NCI-H1092 (cell line): ENCODE measurements at regions not wholly inside any gene's neighbourhood (a gene's known extent, or its start where the extent isn't known, plus 50 kb on each side); places are given as distances from the start of the nearest gene placed in this dataset.
"Not testable (repeated sequence)": the region's sequence is repeated elsewhere in the genome, so short reads cannot be mapped to it uniquely, and the experiment has no call there.

Source experiments
- DNase-seq: peaks from one replicate; lab custom pipeline; 2025; lab: John Stamatoyannopoulos, UW

- not testable (repeated sequence) for DNase-seq
Measured at GRCh38 chr16:22572331-22573224, 61.9 kb downstream of the NPIPB5 start.

GRCh38 chr16:22573225-22573530 lies 62.5 kb downstream of the NPIPB5 start:
- not testable (repeated sequence) for DNase-seq

DNA sequence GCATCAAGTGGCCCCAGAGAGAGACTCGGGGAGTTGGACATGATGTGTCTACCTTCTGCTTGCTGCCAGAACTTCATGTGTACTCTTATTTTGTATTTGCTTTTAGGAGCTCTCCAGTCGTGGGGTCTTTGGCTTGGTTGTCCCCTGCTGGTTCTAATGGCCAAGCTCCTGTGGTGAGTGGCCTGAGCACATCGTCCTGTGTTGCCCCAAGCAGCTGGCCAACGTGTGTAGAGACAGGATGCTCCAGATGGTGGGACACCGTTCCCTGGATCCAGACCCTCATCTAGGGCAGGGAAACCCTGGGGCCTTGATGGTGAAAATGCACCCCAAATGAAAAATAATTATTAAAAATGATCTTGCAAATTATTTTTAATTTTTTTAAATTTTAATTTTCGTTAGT lies 65.8 kb downstream of the NPIPB5 start:
- not testable (repeated sequence) for DNase-seq

- DNase-seq = not testable (repeated sequence)
Measured at GRCh38 chr16:22583195-22583594, 72.5 kb downstream of the NPIPB5 start.

GRCh38 chr16:22584459-22584858 lies 73.8 kb downstream of the NPIPB5 start:
- DNase-seq = not testable (repeated sequence)

- DNase-seq = not testable (repeated sequence)
Measured at GRCh38 chr16:22584941-22585340, 74.2 kb downstream of the NPIPB5 start.

GRCh38 chr16:22585431-22585830 lies 74.7 kb downstream of the NPIPB5 start:
- not testable (repeated sequence) for DNase-seq

DNA sequence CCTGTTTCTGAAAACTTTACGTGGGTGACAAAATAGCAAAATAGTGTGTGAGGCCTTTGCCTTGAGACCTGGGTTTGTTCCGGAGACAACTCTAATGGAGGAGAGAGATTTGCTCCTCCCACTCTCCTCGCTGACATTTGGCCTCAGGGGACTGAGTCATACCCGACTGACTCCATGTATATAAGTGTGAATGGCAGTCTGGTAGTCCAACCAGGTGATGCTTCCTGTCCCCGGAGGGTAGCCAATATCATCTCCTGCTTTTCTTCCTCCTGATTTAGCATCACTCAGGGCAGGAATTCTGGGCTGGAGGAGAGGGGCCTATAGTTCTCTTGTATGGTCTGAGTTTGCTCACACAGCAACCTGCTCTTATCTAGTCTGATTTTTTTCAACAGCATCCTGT lies 76.0 kb downstream of the NPIPB5 start:
- DNase-seq = not testable (repeated sequence)

DNA sequence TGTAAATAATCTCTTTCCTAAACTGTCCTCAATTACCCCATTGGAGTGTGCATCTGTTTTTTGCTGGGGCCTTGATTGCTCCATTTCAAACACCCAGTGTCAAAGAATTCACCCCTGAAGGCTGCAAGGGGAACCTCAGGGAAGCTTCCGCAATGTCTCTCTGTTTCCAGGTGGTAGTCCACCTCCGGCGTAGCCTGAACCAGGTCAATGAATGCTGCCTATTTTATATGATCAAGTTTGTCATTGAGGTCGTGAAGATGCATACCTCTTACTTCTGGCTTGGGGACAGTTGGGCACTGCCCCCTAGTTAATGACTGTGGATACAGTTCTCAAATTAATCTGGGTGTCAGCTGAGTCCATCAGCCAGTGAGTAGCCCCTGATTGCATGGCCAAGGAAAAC lies 79.1 kb downstream of the NPIPB5 start:
- not testable (repeated sequence) for DNase-seq

GRCh38 chr16:22596445-22597045 lies 85.9 kb downstream of the NPIPB5 start:
- DNase-seq = not testable (repeated sequence)

DNA sequence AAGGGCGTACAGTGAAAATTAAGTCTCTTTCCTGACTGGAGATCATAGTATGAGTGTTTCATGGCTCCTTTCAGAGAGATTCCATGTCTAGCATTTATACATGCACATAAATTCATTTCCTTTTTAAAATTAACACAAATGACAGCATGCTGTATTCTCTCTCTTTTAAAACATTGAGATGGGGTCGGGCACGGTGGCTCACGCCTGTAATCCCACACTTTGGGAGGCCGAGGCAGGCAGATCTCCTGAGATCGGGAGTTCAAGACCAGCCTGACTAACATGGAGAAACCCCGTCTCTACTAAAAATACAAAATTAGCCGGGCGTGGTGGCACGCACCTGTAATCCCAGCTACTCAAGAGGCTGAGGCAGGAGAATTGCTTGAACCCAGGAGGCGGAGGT lies 93.1 kb downstream of the NPIPB5 start:
- DNase-seq = not testable (repeated sequence)

DNA sequence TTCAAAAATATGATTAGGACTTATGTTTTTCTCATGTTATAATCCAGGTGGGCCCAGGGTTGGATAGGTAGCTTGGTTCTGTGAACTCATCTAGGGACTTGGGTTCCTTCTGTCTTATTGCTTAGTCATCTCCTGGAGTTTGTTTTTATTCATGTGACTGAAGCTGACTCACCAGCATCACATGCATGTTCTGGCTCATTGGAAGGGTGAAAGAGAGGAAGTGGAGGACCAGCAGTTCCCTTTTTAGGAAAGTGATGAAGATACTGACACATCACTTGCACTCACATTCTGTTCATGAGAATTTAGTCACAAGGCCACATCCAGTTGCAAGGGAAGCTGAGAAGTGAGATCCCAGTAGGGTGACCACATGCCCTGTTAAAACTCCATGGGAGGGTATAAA lies 95.9 kb downstream of the NPIPB5 start:
- DNase-seq = not testable (repeated sequence)

DNA sequence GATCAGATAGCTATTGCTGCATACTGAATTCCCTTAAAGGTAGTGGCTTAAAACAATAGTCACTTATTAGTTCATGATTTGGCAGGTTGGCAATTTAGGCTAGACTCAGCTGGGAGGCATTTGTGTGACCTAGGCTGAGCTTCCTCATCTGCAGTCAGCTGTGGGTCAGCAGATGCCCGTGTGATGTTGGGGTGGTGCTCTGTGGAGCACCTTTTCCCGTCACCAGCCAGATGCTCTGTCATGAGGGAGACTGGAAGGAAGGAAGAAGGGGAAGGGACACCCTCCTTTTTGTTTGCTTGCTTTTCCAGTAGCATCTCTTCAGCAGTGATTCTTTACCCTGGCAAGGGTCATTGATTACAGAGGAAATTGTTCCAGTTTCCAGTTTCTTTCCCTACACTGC lies 99.1 kb downstream of the NPIPB5 start:
- not testable (repeated sequence) for DNase-seq

GRCh38 chr16:22611128-22611527 lies 100.4 kb downstream of the NPIPB5 start:
- DNase-seq = not testable (repeated sequence)

DNA sequence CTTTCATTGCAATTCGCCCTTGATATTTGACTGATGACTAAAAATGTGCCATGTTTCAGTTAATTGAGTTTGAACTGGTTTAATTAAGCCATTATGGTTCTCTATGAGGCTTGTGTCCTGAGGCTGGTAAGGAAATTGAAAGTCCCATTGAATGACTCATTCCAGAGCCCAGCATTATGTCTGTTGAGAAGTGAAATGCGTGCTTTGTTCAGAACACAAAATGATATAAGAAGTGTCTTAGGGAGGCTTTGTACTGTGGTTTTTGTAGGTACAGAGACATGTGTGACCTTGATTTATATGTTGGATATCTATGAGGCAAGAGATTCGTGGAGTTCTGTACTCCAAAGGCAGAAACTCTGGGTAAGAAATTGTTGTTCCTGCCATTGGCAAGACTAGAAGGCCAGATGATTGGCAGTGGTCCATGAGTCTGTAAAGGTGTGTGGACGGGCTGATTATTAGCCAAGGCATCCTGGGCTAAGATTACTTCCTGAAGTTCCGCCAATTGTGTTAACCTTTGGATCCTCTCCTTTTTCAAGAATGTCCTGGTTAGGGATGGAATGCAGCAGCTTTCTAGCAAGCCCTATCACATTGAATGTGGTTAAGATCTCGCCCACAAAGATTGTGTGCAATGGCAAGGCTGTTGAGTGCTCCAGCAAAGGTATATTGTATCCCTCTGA lies 103.7 kb downstream of the NPIPB5 start:
- no peak for DNase-seq

- DNase-seq = no peak
Measured at GRCh38 chr16:22618842-22619241, 108.2 kb downstream of the NPIPB5 start.

GRCh38 chr16:22621586-22622155 lies 111.0 kb downstream of the NPIPB5 start:
- DNase-seq = no peak

- DNase-seq = no peak
Measured at GRCh38 chr16:22622703-22623102, 112.0 kb downstream of the NPIPB5 start.

- DNase-seq = no peak
Measured at GRCh38 chr16:22623351-22623781, 112.7 kb downstream of the NPIPB5 start.

DNA sequence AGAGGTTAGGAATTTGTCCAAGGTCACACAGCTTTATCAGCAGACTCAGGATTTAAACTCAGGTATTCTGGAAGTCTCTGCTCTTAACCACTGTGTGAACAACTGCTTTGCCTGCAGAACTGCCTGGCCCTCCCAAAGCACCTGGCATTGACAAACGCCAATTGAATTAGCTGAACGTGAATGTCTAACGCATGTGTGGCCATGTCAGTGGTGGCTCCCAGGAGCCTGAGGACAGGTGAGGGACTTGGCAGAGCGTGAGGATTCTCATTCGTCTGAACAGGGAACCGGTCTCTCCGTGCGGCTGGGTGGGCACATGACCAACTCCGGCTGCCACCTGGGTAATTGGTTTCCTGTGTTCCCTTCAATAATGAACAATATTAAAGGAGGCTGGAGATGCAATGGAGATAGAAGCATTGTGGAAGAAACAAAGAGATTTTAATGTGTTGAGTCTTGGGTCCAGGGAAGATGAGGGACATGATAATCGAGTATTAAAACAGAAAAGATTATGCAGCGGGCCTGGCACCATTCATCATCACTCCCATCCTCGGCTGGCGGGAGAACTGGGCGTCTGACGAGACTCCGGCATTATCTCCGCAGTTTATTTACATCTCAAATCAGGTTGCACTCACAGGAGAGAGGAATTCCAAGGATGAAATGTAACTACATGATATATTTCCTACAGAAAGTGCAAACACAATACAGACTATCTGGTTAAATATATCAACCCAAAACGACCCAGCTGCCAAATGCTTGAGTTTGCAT lies 113.5 kb downstream of the NPIPB5 start:
- peak; percentile 51 for DNase-seq

DNA sequence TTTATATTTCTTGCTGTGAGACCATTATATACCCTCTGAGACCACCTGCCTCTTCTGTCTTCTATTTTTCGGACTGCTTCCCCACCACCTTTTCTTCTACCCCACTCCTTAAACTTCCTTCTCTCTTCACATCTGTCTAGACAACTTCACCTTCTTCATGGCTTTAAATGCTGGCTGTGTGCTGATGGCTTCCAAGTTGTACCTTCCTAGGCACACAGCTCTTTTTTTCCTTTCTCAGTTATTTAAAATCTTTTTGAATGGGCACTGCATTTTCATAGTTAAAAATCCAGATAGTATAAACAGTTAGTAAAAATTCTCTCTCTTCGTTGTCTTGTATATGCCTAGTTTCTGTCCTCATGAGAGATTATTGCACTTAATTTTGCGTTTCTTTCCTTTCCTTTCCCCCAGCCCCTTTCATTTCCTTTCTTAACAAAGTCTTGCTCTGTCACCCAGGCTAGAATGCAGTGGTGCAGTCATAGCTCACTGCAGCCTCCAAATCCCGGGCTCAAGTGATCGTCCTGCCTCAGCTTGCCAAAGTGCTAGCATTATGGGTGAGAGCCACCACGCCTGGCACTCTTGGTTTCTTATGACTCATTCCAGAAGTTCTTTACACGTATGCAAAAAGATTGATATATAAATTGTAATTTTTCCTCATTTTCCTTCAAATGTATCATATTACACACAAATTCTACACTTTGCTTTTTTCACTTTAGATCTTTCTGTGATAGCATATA lies 114.3 kb downstream of the NPIPB5 start:
- no peak for DNase-seq
